Hepatocyte (in vitro differentiated cells): ENCODE measurements at regions not wholly inside any gene's neighbourhood (a gene's known extent, or its start where the extent isn't known, plus 50 kb on each side); places are given as distances from the start of the nearest gene placed in this dataset.

Experiments used
- CTCF ChIP-seq: fragments of 200-600 bp; sonication (generic); IDR thresholded peaks from 2 replicates; pipeline ENCODE4 v1.5.1; 2016; ENCODE audit warnings: antibody characterized with exemption, mild to moderate bottlenecking; ENCODE audit not compliant: poor library complexity
- EZH2phosphoT487 ChIP-seq: fragments of 200-600 bp; sonication (generic); IDR thresholded peaks from one replicate; pipeline ENCODE4 v1.6.1; 2018; ENCODE audit warnings: antibody characterized with exemption, mild to moderate bottlenecking, low read depth, moderate library complexity; ENCODE audit not compliant: unreplicated experiment, severe bottlenecking

DNA sequence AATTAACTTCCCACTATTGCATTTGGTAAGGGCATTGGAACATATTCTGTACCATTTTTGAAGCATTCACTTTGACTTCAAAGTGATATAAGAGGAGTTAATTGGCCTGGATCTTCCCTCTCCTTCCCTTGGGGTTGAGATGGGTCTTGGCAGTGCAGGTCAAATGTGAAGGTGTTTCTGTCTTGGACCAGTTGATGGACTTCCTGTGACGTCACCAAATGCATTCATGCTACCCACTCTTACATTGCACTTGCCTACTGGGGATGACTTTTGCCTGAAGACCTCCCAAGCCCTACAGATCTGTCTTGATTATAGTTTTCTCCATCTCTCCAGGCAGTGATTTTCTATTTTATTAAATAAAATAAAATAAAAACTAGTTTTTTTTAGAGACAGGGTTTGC, 221.5 kb downstream of the BUB3 start:
- TF ChIP-seq CTCF, result no peak
- TF ChIP-seq EZH2phosphoT487, result no peak
